Lung (tissue), 11 donors: ENCODE measurements at regions not wholly inside any gene's neighbourhood (a gene's known extent, or its start where the extent isn't known, plus 50 kb on each side); places are given as distances from the start of the nearest gene placed in this dataset.
"Not testable (repeated sequence)": the region's sequence is repeated elsewhere in the genome, so short reads cannot be mapped to it uniquely, and the experiment has no call there.

Experiments
- ATAC-seq: fragments of 200-7000 bp; cut with Tn5 transposase; one replicate; pipeline ENCODE4 v1.9.1; 2020; ENCODE audit warnings: moderate number of reproducible peaks; ENCODE audit not compliant: insufficient read depth, low FRiP score
- DNase-seq, 3 donors: peaks; one replicate each; pipeline ENCODE4 v3.0.0-alpha.2; 2013 to 2017
- H3K27ac ChIP-seq, 2 donors: one replicate each; pipeline ENCODE4 v1.5.1; 2013; ENCODE audit warnings: mild to moderate bottlenecking in 2 of 2, moderate library complexity in 2 of 2, control low read depth in 1 of 2, inconsistent platforms in 1 of 2, low read depth in 1 of 2, low read length in 1 of 2
- H3K27me3 ChIP-seq, 3 donors: one replicate each; pipeline ENCODE4 v1.5.1; 2013; ENCODE audit warnings: low read length in 2 of 3; ENCODE audit not compliant: control insufficient read depth in 3 of 3, insufficient read depth in 3 of 3
- H3K36me3 ChIP-seq, 4 donors: one replicate each; pipeline ENCODE4 v1.5.1; 2013; ENCODE audit warnings: low read length in 4 of 4, mild to moderate bottlenecking in 1 of 4, moderate library complexity in 1 of 4; ENCODE audit not compliant: control insufficient read depth in 4 of 4, insufficient read depth in 4 of 4
- H3K4me1 ChIP-seq, 5 donors: one replicate each; pipeline ENCODE4 v1.5.1; 2013; ENCODE audit warnings: low read length in 5 of 5, mild to moderate bottlenecking in 2 of 5, moderate library complexity in 1 of 5; ENCODE audit not compliant: control insufficient read depth in 5 of 5, insufficient read depth in 5 of 5
- H3K4me3 ChIP-seq: one replicate; pipeline ENCODE4 v1.5.1; 2013; ENCODE audit warnings: mild to moderate bottlenecking, control low read depth, moderate library complexity
- H3K9ac ChIP-seq, 2 donors: one replicate each; pipeline ENCODE4 v1.5.1; 2013; ENCODE audit warnings: low read length in 2 of 2, control low read depth in 1 of 2; ENCODE audit not compliant: insufficient read depth in 1 of 2
- H3K9me3 ChIP-seq, 4 donors: one replicate each; pipeline ENCODE4 v1.5.1; 2013; ENCODE audit warnings: low read length in 3 of 4, mild to moderate bottlenecking in 1 of 4, moderate library complexity in 1 of 4; ENCODE audit not compliant: control insufficient read depth in 4 of 4, insufficient read depth in 3 of 4
- WGBS, 2 donors: extraction: QIAGEN DNeasy Blood & Tissue Kit; methylation state at CpG; one replicate each; pipeline ENCODE4 v1.1.7; 2013; 5-methylcytosine and 5-hydroxymethylcytosine counted together
- TF ChIP-seq, protein P1 (sequence below): IDR thresholded peaks from 2 replicates; pipeline ENCODE4 v1.5.1; 2012; ENCODE audit warnings: mild to moderate bottlenecking; ENCODE audit errors: control extremely low read depth, extremely low read depth
- donor health status: control.
- donor health status: control.
- donor health status: Bipolar disorder and iron deficiency.
- donor health status: healthy.
- donor health status: DM: yes; HTN: yes; CAD: no.

DNA sequence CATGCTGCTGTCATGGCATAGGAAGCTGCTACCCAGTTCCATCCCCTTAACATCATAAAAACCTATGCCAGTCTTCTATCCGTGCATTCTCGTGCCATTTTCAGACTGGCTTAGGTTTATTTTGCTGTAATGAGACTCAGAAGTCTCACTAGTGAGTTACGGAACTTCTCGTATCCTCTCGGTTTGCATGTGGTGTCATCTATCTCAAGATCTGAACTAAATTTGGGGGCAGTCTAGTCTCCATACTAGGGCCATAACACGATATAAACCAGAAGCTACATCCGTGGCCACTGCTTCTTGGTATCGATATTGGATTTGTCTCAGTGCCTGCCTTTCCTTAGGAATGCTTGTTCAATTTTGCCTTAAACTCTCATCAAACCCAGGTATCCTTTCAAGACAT lies 771.2 kb upstream of the CDH10 start:
- H3K4me1 ChIP-seq = no peaks in the 10 kb centered on the region
- ATAC-seq (no peak), DNase-seq (no peak)
- TF ChIP-seq, protein P1, sequence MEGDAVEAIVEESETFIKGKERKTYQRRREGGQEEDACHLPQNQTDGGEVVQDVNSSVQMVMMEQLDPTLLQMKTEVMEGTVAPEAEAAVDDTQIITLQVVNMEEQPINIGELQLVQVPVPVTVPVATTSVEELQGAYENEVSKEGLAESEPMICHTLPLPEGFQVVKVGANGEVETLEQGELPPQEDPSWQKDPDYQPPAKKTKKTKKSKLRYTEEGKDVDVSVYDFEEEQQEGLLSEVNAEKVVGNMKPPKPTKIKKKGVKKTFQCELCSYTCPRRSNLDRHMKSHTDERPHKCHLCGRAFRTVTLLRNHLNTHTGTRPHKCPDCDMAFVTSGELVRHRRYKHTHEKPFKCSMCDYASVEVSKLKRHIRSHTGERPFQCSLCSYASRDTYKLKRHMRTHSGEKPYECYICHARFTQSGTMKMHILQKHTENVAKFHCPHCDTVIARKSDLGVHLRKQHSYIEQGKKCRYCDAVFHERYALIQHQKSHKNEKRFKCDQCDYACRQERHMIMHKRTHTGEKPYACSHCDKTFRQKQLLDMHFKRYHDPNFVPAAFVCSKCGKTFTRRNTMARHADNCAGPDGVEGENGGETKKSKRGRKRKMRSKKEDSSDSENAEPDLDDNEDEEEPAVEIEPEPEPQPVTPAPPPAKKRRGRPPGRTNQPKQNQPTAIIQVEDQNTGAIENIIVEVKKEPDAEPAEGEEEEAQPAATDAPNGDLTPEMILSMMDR = no peak
- no peak overlapping the region for H3K27ac ChIP-seq
- no peak overlapping the region for H3K9ac ChIP-seq
- no peaks in the 10 kb centered on the region for H3K27me3 ChIP-seq
- no peak overlapping the region for H3K4me3 ChIP-seq
- WGBS, 2 donors = 90 to 93% methylated on average over 8 of the region's 8 CpGs
- peaks cover 0 to 3% (median 0%) of the 10 kb centered on the region in 4 donors for H3K9me3 ChIP-seq
- H3K36me3 ChIP-seq = no peaks in the 10 kb centered on the region

DNA sequence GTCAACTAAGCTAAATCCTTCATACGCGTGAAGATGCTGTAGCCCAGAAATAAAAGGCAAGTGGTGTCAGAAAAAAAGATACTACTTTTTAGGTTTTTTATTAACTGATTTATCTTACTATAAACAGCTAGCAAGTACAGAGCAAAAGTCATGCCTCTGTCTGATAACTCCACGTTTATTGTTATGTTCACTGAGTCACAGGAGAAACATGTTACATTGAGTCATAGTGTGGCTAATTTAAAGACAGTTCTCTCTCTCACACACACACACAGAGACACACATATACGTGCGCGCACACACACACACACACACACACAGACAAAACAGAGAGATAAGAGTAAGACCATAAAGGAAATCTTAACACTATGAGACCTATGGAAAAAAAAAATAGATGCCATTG lies 770.0 kb upstream of the CDH10 start:
- ATAC-seq (no peak), DNase-seq (no peak)
- WGBS, 2 donors = 64 to 75% methylated on average over 6 of the region's 6 CpGs
- Histone ChIP-seq H3K27me3 (no peaks in the 10 kb centered on the region), H3K9ac (no peak overlapping the region), H3K9me3 (peaks cover 0 to 3% (median 0%) of the 10 kb centered on the region in 4 donors), H3K4me3 (no peak overlapping the region), H3K4me1 (no peaks in the 10 kb centered on the region), H3K36me3 (no peaks in the 10 kb centered on the region), H3K27ac (no peak overlapping the region)
- TF ChIP-seq, protein P1 = no peak

DNA sequence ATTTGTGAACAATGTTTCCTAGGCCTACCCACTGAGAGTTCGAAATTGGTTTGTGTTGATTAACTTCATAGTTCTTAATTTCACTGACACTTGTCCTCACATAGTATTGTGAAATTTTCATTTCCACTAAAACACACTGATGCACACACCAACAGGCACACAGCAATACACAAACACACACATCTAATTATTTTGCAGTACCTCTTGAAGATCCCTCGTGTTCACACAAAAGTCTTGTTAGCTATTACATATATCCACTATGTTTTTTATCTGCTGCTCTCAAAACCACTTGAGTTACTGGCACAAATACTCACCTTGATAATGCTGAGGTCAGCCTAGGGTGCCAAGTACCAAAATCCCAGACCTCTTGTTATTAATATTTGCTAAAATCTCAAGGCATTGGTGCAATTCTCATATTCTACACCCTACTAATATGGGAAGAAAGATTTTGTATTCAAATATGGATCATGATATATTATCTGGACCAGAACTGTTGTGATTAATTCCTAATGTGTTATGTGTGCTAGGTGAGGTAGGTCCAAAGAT lies 767.4 kb upstream of the CDH10 start:
- peaks cover 0 to 3% (median 0%) of the 10 kb centered on the region in 4 donors for H3K9me3 ChIP-seq
- H3K9ac ChIP-seq = no peak overlapping the region
- 59 to 68% methylated on average over 2 of the region's 2 CpGs for WGBS, 2 donors
- no peak overlapping the region for H3K27ac ChIP-seq
- no peaks in the 10 kb centered on the region for H3K27me3 ChIP-seq
- DNase-seq (no peak), ATAC-seq (no peak)
- TF ChIP-seq, protein P1 = no peak
- H3K4me1 ChIP-seq = no peaks in the 10 kb centered on the region
- no peaks in the 10 kb centered on the region for H3K36me3 ChIP-seq
- no peak overlapping the region for H3K4me3 ChIP-seq

DNA sequence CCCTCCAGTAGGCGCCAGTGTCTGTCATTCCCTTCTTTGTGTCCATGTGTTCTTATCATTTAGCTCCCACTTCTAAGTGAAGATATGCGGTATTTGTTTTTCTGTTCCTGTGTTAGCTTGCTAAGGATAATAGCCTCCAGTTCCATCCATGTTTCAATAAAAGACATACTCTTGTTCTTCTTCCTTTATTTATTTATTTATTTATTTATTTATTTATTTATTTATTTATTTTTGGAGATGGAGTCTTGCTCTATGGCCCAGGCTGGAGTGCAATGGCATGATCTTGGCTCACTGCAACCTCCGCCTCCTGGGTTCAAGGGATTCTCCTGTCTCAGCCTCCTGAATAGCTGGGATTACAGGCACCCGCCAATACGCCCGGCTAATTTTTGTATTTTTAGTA lies 762.6 kb upstream of the CDH10 start:
- not testable (repeated sequence) for H3K36me3 ChIP-seq, H3K9me3 ChIP-seq, H3K4me3 ChIP-seq, H3K9ac ChIP-seq, H3K27me3 ChIP-seq, DNase-seq, H3K4me1 ChIP-seq, ATAC-seq, H3K27ac ChIP-seq
- WGBS, 2 donors = 82 to 95% methylated on average over 6 of the region's 6 CpGs
